HepG2 (cell line): ENCODE measurements at regions not wholly inside any gene's neighbourhood (a gene's known extent, or its start where the extent isn't known, plus 50 kb on each side); places are given as distances from the start of the nearest gene placed in this dataset.

Source experiments
- ATAC-seq: fragments of 200-7000 bp; cut with Tn5 transposase; 3 replicates; pipeline ENCODE4 v1.9.1; 2020; ENCODE audit warnings: mild to moderate bottlenecking, moderate library complexity
- BruUV-seq: library from RNA; stranded (reverse); fragments of 400-500 nt; replicated peaks from 2 replicates; lab custom pipeline; 2021; lab: Mats Ljungman, UMichigan
- CTCF ChIA-PET: fragments of 300-600 bp; formaldehyde crosslinking; extraction: SDS; loops from one replicate; lab custom pipeline; 2021; ENCODE audit warnings: low total read pairs, inconsistent platforms, low intra/inter-chr PET ratio; lab: Yijun Ruan, JAX
- POLR2A ChIA-PET: fragments of 350-600 bp; sonication (Branson Sonifier 250); formaldehyde crosslinking; loops from one replicate; lab custom pipeline; 2020; ENCODE audit warnings: antibody characterized with exemption, inconsistent platforms; lab: Yijun Ruan, JAX
- DNase-seq: peaks from one replicate; pipeline ENCODE4 v3.0.0-alpha.2; 2015; ENCODE audit warnings: low spot score
- FAIRE-seq: peaks from 3 replicates; lab custom pipeline; 2011; peaks lifted over from hg19 to GRCh38; lab: Jason Lieb, UNC
- H2AFZ ChIP-seq: one replicate; pipeline ENCODE4 v1.6.1; 2011; ENCODE audit warnings: low read length, inconsistent platforms
- H3K27ac ChIP-seq: fragments of 300-600 bp; 3 replicates; pipeline ENCODE4 v1.8.0; 2011; ENCODE audit warnings: mixed run types, mild to moderate bottlenecking, mixed read lengths, low read length, inconsistent platforms; ENCODE audit not compliant: insufficient read depth; ENCODE audit errors: extremely low read length
- H3K27me3 ChIP-seq, 2 experiments: fragments of 200-600 bp in 1 of 2; 2 replicates in 1 of 2; 3 replicates in 1 of 2; pipeline versions ENCODE4 v1.6.0 to v1.8.0; 2011; ENCODE audit warnings: low read length in 2 of 2, mild to moderate bottlenecking in 2 of 2, moderate library complexity in 2 of 2, inconsistent platforms in 1 of 2; ENCODE audit not compliant: insufficient read depth in 2 of 2, control insufficient read depth in 1 of 2
- H3K36me3 ChIP-seq, 2 experiments: fragments of 200-600 bp in 1 of 2; replicated peaks in 1 of 2; 2 replicates in 1 of 2; 3 replicates in 1 of 2; pipeline versions ENCODE4 v1.5.1 to v1.8.0; 2011; ENCODE audit warnings: low read length in 2 of 2, inconsistent platforms in 1 of 2; ENCODE audit not compliant: insufficient read depth in 2 of 2, control insufficient read depth in 1 of 2
- H3K4me1 ChIP-seq: 2 replicates; pipeline ENCODE4 v1.5.1; 2012; ENCODE audit warnings: low read length, inconsistent platforms; ENCODE audit not compliant: insufficient read depth
- H3K4me2 ChIP-seq: 2 replicates; pipeline ENCODE4 v1.6.0; 2011; ENCODE audit warnings: low read depth, low read length, inconsistent platforms
- H3K4me3 ChIP-seq, 3 experiments: fragments of 200-600 bp in 1 of 3; sonication (generic), shearing (Covaris generic) in 1 of 3; replicated peaks in 1 of 3; 2 replicates each; pipeline ENCODE4 v1.5.1; 2011 to 2016; ENCODE audit warnings: low read length in 3 of 3, inconsistent platforms in 2 of 3, low read depth in 2 of 3, mild to moderate bottlenecking in 2 of 3, control low read depth in 1 of 3, mixed read lengths in 1 of 3; ENCODE audit not compliant: insufficient read depth in 1 of 3
- H3K79me2 ChIP-seq: one replicate; pipeline ENCODE4 v1.6.1; 2011; ENCODE audit warnings: low read length, inconsistent platforms; ENCODE audit not compliant: insufficient read depth
- H3K9ac ChIP-seq: 2 replicates; pipeline ENCODE4 v1.6.0; 2011; ENCODE audit warnings: mild to moderate bottlenecking, low read depth, low read length, inconsistent platforms; ENCODE audit not compliant: insufficient read depth
- H3K9me3 ChIP-seq: 2 replicates; pipeline ENCODE4 v1.5.1; 2012; ENCODE audit warnings: mild to moderate bottlenecking, low read length
- H4K20me1 ChIP-seq: 2 replicates; pipeline ENCODE4 v1.6.0; 2011; ENCODE audit warnings: inconsistent platforms, mild to moderate bottlenecking, low read length, moderate library complexity; ENCODE audit not compliant: insufficient read depth
- GPBP1L1 ChIP-seq: sonication (generic); formaldehyde crosslinking; IDR thresholded peaks from 2 replicates; pipeline ENCODE4 v1.5.0; 2020; ENCODE audit warnings: mild to moderate bottlenecking, missing genetic modification reagents
- SMC3 ChIP-seq: IDR thresholded peaks from 2 replicates; pipeline ENCODE4 v1.6.1; 2011; ENCODE audit warnings: low read length, improper control_type of control experiment
- STAG1 ChIP-seq: sonication (generic); formaldehyde crosslinking; IDR thresholded peaks from 2 replicates; pipeline ENCODE4 v1.4.0; 2020; ENCODE audit warnings: missing genetic modification reagents
- ZNF44 ChIP-seq: sonication (generic); formaldehyde crosslinking; IDR thresholded peaks from 2 replicates; pipeline ENCODE4 v1.5.1; 2020; ENCODE audit warnings: mild to moderate bottlenecking, missing genetic modification reagents
- WGBS: methylation state at CpG from one replicate; pipeline ENCODE4 v1.1.6; 2017; ENCODE audit warnings: low lambda C conversion rate; 5-methylcytosine and 5-hydroxymethylcytosine counted together
- in situ Hi-C: cut with HindIII; loops from 2 replicates; pipeline ENCODE4 v1.10.0; 2017; ENCODE audit warnings: low pct_unique_long_range_greater_than_20kb; ENCODE audit not compliant: extremely low pct_ligation_motif_present
- intact Hi-C: fragments of 100-400 bp; cut with micrococcal nuclease; formaldehyde crosslinking; loops from one replicate; pipeline ENCODE4 v1.10.0; 2022; ENCODE audit not compliant: unreplicated experiment
- TF ChIP-seq, protein P1 (sequence below): sonication (generic); formaldehyde crosslinking; IDR thresholded peaks from 2 replicates; pipeline ENCODE4 v1.5.0; 2020; ENCODE audit warnings: mild to moderate bottlenecking, missing genetic modification reagents, moderate library complexity
- TF ChIP-seq, protein P2 (sequence below): IDR thresholded peaks from 2 replicates; pipeline ENCODE4 v1.6.1; 2012; ENCODE audit warnings: low read depth, low read length, improper control_type of control experiment

GRCh38 chr12:48286665-48287064 lies 64.1 kb downstream of the ZNF641 start:
- 0% methylated on average over 3 of the region's 3 CpGs for WGBS

More at GRCh38 chr12:48286665-48287064, 64.1 kb downstream of the ZNF641 start:
- Histone ChIP-seq H2AFZ (no peak overlapping the region), H3K4me2 (no peak overlapping the region), H3K4me3 (no peak overlapping the region), H4K20me1 (no peaks in the 10 kb centered on the region), H3K9me3 (no peaks in the 10 kb centered on the region)
- POLR2A ChIA-PET = no interaction called here
- CTCF ChIA-PET = interaction anchor here (1.2 kb wide), 1 partner anchor 167 kb away, joined by 5 read pairs; no protein-coding TSS in a partner anchor
- intact Hi-C loops = loop anchor here (1.0 kb wide), 1 partner anchor 168 kb away; no protein-coding TSS in a partner anchor
- TF ChIP-seq, protein P1, sequence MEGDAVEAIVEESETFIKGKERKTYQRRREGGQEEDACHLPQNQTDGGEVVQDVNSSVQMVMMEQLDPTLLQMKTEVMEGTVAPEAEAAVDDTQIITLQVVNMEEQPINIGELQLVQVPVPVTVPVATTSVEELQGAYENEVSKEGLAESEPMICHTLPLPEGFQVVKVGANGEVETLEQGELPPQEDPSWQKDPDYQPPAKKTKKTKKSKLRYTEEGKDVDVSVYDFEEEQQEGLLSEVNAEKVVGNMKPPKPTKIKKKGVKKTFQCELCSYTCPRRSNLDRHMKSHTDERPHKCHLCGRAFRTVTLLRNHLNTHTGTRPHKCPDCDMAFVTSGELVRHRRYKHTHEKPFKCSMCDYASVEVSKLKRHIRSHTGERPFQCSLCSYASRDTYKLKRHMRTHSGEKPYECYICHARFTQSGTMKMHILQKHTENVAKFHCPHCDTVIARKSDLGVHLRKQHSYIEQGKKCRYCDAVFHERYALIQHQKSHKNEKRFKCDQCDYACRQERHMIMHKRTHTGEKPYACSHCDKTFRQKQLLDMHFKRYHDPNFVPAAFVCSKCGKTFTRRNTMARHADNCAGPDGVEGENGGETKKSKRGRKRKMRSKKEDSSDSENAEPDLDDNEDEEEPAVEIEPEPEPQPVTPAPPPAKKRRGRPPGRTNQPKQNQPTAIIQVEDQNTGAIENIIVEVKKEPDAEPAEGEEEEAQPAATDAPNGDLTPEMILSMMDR (CRISPR knock-in tag) = peak; percentile 46
- TF ChIP-seq ZNF44 (CRISPR knock-in tag) = no peak
- TF ChIP-seq, protein P2, sequence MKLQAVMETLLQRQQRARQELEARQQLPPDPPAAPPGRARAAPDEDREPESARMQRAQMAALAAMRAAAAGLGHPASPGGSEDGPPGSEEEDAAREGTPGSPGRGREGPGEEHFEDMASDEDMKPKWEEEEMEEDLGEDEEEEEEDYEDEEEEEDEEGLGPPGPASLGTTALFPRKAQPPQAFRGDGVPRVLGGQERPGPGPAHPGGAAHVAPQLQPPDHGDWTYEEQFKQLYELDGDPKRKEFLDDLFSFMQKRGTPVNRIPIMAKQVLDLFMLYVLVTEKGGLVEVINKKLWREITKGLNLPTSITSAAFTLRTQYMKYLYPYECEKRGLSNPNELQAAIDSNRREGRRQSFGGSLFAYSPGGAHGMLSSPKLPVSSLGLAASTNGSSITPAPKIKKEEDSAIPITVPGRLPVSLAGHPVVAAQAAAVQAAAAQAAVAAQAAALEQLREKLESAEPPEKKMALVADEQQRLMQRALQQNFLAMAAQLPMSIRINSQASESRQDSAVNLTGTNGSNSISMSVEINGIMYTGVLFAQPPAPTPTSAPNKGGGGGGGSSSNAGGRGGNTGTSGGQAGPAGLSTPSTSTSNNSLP = no peak
- TF ChIP-seq GPBP1L1 = no peak
- TF ChIP-seq SMC3 = peak; percentile 32; the same call in 1 of the 2 replicates
- peak; percentile 43 for TF ChIP-seq STAG1
- TF ChIP-seq, all 625 proteins: peak for 3
- ATAC-seq (peak; percentile 75), FAIRE-seq (peak; percentile 4), DNase-seq (peak; percentile 10)
- BruUV-seq = no TSS peak
- Histone ChIP-seq H3K79me2 (no peaks in the 10 kb centered on the region), H3K9ac (no peak overlapping the region), H3K36me3 (no peaks in the 10 kb centered on the region), H3K27ac (no peak overlapping the region), H3K27me3 (no peaks in the 10 kb centered on the region), H3K4me1 (no peaks in the 10 kb centered on the region)
- in situ Hi-C loops = no loop called here
